ENCODE measurements at regions not wholly inside any gene's neighbourhood (a gene's known extent, or its start where the extent isn't known, plus 50 kb on each side); places are given as distances from the start of the nearest gene placed in this dataset.

GRCh38 chr5:56624751-56625150 lies 190.6 kb upstream of the MAP3K1 start:
- Histone ChIP-seq H3K4me3 (ENCODE audit: low read length) (no peak overlapping the region), H3K9ac (ENCODE audit: low read length) (no peak overlapping the region), H3K9me3 (ENCODE audit: control insufficient read depth, low read length) (no peaks in the 10 kb centered on the region), H3K4me1 (ENCODE audit: control insufficient read depth, insufficient read depth, low read length) (no peaks in the 10 kb centered on the region), H3K27me3 (ENCODE audit: control insufficient read depth, insufficient read depth, low read length) (no peaks in the 10 kb centered on the region), H3K36me3 (ENCODE audit: control insufficient read depth, insufficient read depth, low read length) (no peaks in the 10 kb centered on the region)

DNA sequence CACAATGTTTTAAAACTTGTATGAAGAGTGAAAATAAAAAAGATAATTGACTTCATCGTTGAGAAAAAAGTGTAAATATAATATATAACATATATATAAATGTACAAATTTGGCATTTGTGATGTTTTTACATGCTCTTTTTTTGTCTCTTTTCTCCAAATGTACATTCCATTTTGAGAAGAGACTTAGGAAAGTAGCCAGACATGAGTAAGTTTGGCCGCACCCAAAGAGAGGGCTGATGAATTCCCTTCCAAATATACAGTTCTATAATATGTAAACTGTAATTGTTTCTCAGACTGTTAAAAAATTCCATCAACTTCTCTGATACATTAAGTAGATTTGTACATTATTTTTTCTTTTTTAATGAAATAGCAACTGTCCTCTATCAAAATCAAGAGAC lies 193.2 kb upstream of the MAP3K1 start:
- Histone ChIP-seq H3K9me3 (ENCODE audit: control insufficient read depth, low read length) (peaks cover 6% of the 10 kb centered on the region), H3K27me3 (ENCODE audit: control insufficient read depth, insufficient read depth, low read length) (no peaks in the 10 kb centered on the region), H3K9ac (ENCODE audit: low read length) (no peak overlapping the region), H3K36me3 (ENCODE audit: control insufficient read depth, insufficient read depth, low read length) (no peaks in the 10 kb centered on the region), H3K4me3 (ENCODE audit: low read length) (no peak overlapping the region), H3K4me1 (ENCODE audit: control insufficient read depth, insufficient read depth, low read length) (no peaks in the 10 kb centered on the region)

DNA sequence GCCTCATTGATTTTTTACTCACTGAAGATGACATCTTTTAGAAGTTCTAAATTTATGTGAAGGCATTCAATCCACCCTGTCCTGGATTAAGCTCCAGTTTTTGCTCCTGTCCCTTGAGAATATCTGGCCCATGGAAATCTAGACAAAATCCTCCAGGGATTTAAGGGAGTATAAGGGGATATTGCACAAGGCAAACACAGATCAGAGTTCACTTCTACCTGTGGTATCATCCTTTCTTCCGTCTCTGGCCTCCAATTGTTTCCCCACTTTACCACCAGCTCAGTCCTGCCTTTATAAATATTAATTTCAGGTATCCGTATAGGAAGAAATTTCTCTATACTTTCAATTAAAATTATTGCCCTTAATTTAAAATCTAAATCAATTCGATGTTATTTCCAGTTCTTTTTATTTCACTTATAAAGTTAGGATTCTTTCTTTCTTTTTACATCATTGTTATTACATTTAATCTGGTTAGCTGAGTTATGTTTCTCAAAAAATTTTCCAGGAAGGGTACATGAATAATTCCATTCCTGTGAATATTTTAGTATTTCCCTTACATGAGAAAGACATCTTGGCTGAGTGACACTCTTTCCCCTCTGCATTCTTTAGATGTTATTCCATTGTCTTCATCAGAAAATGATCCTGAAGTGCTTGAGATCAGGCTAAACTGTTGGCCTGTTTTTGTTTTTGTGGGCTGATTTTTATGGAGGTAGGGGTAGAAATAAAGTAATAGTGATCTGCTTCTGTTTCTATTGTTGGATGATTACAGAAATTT lies 194.3 kb upstream of the MAP3K1 start:
- no peak overlapping the region for H3K9ac ChIP-seq (ENCODE audit: low read length)
- H3K4me3 ChIP-seq (ENCODE audit: low read length), result no peak overlapping the region
- H3K36me3 ChIP-seq (ENCODE audit: control insufficient read depth, insufficient read depth, low read length), result no peaks in the 10 kb centered on the region
- peaks cover 6% of the 10 kb centered on the region for H3K9me3 ChIP-seq (ENCODE audit: control insufficient read depth, low read length)
- peaks cover 10% of the 10 kb centered on the region for H3K4me1 ChIP-seq (ENCODE audit: control insufficient read depth, insufficient read depth, low read length)
- H3K27me3 ChIP-seq (ENCODE audit: control insufficient read depth, insufficient read depth, low read length), result no peaks in the 10 kb centered on the region

GRCh38 chr5:56617998-56618397 lies 197.4 kb upstream of the MAP3K1 start:
- Histone ChIP-seq H3K36me3 (ENCODE audit: control insufficient read depth, insufficient read depth, low read length) (no peaks in the 10 kb centered on the region), H3K27me3 (ENCODE audit: control insufficient read depth, insufficient read depth, low read length) (no peaks in the 10 kb centered on the region), H3K4me3 (ENCODE audit: low read length) (no peak overlapping the region), H3K9me3 (ENCODE audit: control insufficient read depth, low read length) (peaks cover 6% of the 10 kb centered on the region), H3K9ac (ENCODE audit: low read length) (no peak overlapping the region), H3K4me1 (ENCODE audit: control insufficient read depth, insufficient read depth, low read length) (peaks cover 19% of the 10 kb centered on the region)

DNA sequence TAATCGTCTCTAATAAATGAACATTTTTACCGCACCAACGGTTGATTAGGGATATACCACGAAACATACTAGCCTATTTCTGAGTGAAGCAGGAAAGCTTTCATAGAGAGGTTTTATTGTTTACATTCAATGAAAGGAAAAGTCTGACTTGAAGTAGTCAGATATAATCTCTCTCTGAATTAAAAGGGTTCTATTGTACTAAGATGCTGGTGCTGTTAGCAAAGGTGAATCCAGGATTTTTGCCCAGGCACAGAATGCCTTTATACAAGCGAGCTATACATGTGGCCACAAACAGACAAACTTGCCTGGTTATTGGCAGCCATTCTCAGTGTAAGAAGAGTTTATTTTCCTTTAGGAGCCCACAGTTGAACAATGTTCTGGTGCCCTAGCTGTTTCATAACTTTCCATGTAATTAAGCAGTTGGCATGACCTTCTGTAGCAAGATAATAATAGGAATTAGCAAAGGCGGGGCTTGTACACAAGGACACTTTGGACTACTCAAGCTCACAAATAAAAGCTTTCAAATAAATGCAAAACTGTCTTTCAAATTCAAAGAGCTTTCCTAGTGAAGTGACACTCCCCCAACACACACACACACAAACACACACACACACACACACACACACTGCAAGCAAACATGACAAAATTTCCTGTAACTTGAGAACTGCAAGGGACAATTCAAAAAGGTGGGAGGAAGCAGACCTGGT lies 198.7 kb upstream of the MAP3K1 start:
- Histone ChIP-seq H3K9ac (ENCODE audit: low read length) (no peak overlapping the region), H3K27me3 (ENCODE audit: control insufficient read depth, insufficient read depth, low read length) (no peaks in the 10 kb centered on the region), H3K4me1 (ENCODE audit: control insufficient read depth, insufficient read depth, low read length) (peaks cover 19% of the 10 kb centered on the region), H3K4me3 (ENCODE audit: low read length) (no peak overlapping the region), H3K36me3 (ENCODE audit: control insufficient read depth, insufficient read depth, low read length) (no peaks in the 10 kb centered on the region), H3K9me3 (ENCODE audit: control insufficient read depth, low read length) (peaks cover 6% of the 10 kb centered on the region)

DNA sequence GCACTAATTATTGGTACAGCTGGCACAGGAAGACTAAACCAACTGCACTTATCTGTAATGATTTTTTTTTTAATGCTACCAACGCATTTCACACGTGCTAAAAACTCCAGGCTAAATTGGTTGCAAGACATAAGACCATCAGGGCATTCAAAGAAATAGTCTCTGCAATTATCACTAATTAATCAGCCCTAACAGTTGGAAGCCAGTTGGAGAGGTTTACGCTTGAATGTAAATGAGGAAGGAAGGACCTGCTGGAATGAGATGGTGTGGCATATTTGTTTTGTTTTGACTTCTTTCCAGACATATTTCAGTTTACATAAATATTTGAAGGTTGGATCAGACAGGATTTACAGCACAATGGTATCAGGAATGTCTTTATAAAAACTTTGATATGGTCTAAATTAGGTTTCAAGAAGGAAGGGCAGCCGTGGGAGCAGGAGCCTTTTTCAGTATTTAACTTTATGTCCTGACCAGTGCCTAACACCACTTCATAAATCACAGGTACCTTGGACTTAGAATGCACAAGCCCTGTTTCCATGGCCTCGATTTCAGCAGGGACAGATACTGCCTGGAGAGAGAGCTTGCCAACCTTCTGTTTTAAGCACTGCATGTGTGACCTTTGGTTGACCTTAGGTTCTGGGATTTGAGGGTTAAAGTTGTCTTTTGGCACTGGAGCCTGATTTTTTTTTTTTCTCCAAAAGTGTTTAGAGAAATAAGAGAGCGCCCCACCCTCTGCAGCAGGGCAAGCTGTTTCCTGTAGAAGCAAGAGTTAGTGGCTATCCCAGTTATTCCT lies 199.8 kb upstream of the MAP3K1 start:
- peaks cover 19% of the 10 kb centered on the region for H3K4me1 ChIP-seq (ENCODE audit: control insufficient read depth, insufficient read depth, low read length)
- no peak overlapping the region for H3K4me3 ChIP-seq (ENCODE audit: low read length)
- H3K36me3 ChIP-seq (ENCODE audit: control insufficient read depth, insufficient read depth, low read length), result no peaks in the 10 kb centered on the region
- no peaks in the 10 kb centered on the region for H3K27me3 ChIP-seq (ENCODE audit: control insufficient read depth, insufficient read depth, low read length)
- no peak overlapping the region for H3K9ac ChIP-seq (ENCODE audit: low read length)
- H3K9me3 ChIP-seq (ENCODE audit: control insufficient read depth, low read length), result peaks cover 6% of the 10 kb centered on the region

DNA sequence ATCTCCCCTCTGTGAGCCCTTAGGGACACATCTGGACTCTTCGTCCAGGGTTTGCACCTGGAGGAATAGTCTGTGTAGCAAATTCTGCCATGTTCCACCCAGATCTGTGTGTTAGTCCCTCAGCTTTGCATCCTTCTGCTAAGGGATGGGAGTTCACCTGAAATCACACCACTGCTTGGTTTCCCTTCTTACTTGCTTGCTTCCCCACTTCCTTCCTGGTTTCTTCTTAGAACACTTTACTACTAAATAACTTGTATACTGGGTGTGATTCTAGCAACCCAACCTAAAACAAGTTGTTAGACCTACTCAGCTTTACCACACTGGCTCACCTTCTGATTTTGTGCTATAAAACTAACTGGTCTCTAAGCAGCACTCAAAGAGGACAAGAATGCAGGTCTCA lies 202.6 kb upstream of the MAP3K1 start:
- no peaks in the 10 kb centered on the region for H3K27me3 ChIP-seq (ENCODE audit: control insufficient read depth, insufficient read depth, low read length)
- H3K4me1 ChIP-seq (ENCODE audit: control insufficient read depth, insufficient read depth, low read length), result peaks cover 19% of the 10 kb centered on the region
- no peak overlapping the region for H3K4me3 ChIP-seq (ENCODE audit: low read length)
- no peak overlapping the region for H3K9ac ChIP-seq (ENCODE audit: low read length)
- H3K36me3 ChIP-seq (ENCODE audit: control insufficient read depth, insufficient read depth, low read length), result no peaks in the 10 kb centered on the region
- no peaks in the 10 kb centered on the region for H3K9me3 ChIP-seq (ENCODE audit: control insufficient read depth, low read length)

DNA sequence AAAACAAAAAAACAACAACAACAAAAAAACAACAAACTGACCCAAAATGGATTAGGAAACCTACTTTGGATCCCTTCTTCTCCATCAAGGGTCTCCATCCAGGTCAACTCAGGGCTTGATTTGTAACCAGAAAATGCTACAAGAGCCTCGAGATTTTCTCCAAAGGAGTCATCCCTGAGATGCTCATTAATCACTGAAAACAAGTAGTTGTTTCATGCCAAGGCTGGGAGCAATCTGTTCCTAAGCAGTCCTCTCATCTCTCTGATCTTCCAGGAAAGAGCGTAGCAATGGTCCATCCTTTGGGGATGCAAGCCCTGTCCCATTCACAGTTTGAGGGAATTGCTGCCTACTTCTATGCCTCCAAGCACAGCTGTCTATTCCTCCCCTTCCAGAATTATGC lies 203.0 kb upstream of the MAP3K1 start:
- no peak overlapping the region for H3K9ac ChIP-seq (ENCODE audit: low read length)

GRCh38 chr5:56610093-56610698 lies 205.2 kb upstream of the MAP3K1 start:
- no peaks in the 10 kb centered on the region for H3K27me3 ChIP-seq (ENCODE audit: control insufficient read depth, insufficient read depth, low read length)
- no peaks in the 10 kb centered on the region for H3K36me3 ChIP-seq (ENCODE audit: control insufficient read depth, insufficient read depth, low read length)
- no peaks in the 10 kb centered on the region for H3K9me3 ChIP-seq (ENCODE audit: control insufficient read depth, low read length)
- no peak overlapping the region for H3K4me3 ChIP-seq (ENCODE audit: low read length)
- H3K9ac ChIP-seq (ENCODE audit: low read length), result no peak overlapping the region
- H3K4me1 ChIP-seq (ENCODE audit: control insufficient read depth, insufficient read depth, low read length), result peaks cover under 1% of the 10 kb centered on the region

More for the DNA sequence above, 203.0 kb upstream of the MAP3K1 start:
- Histone ChIP-seq H3K4me3 (ENCODE audit: low read length) (no peak overlapping the region), H3K4me1 (ENCODE audit: control insufficient read depth, insufficient read depth, low read length) (peaks cover 19% of the 10 kb centered on the region), H3K9me3 (ENCODE audit: control insufficient read depth, low read length) (no peaks in the 10 kb centered on the region), H3K27me3 (ENCODE audit: control insufficient read depth, insufficient read depth, low read length) (no peaks in the 10 kb centered on the region), H3K36me3 (ENCODE audit: control insufficient read depth, insufficient read depth, low read length) (no peaks in the 10 kb centered on the region)

GRCh38 chr5:56608217-56608925 lies 207.0 kb upstream of the MAP3K1 start:
- Histone ChIP-seq H3K4me1 (ENCODE audit: control insufficient read depth, insufficient read depth, low read length) (no peaks in the 10 kb centered on the region), H3K36me3 (ENCODE audit: control insufficient read depth, insufficient read depth, low read length) (no peaks in the 10 kb centered on the region), H3K4me3 (ENCODE audit: low read length) (no peak overlapping the region), H3K9me3 (ENCODE audit: control insufficient read depth, low read length) (no peaks in the 10 kb centered on the region), H3K9ac (ENCODE audit: low read length) (no peak overlapping the region), H3K27me3 (ENCODE audit: control insufficient read depth, insufficient read depth, low read length) (no peaks in the 10 kb centered on the region)

DNA sequence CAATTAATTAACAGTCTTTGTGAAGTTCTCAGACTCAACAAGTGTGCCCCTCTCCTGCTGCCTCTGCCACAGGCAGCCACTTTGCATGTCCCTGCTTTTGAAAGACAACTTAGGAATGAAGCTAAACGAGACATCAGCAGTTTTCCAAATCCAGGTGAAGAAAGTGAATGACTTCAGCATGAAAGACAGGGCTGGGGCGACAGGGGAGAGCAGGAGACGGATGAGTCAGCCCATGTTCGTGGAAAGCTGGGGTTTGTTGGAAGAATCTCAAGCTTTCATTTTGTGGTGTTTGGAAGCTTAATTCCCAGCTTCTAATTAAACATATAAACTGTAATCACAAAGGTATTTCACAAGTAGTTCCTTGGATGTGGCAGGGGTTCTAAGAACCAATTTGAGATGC lies 207.8 kb upstream of the MAP3K1 start:
- Histone ChIP-seq H3K9me3 (ENCODE audit: control insufficient read depth, low read length) (no peaks in the 10 kb centered on the region), H3K4me3 (ENCODE audit: low read length) (no peak overlapping the region), H3K9ac (ENCODE audit: low read length) (no peak overlapping the region), H3K27me3 (ENCODE audit: control insufficient read depth, insufficient read depth, low read length) (no peaks in the 10 kb centered on the region), H3K4me1 (ENCODE audit: control insufficient read depth, insufficient read depth, low read length) (no peaks in the 10 kb centered on the region), H3K36me3 (ENCODE audit: control insufficient read depth, insufficient read depth, low read length) (no peaks in the 10 kb centered on the region)

Measured in mucosa of stomach (tissue), 1 donor.